Uterus (tissue), 2 donors: ENCODE measurements at regions not wholly inside any gene's neighbourhood (a gene's known extent, or its start where the extent isn't known, plus 50 kb on each side); places are given as distances from the start of the nearest gene placed in this dataset.

Experiments used
- CTCF ChIP-seq, 4 experiments: fragments of 200-600 bp in 2 of 4; fragments of 450-650 bp in 2 of 4; sonication (generic) in 2 of 4; IDR thresholded peaks; one replicate each; pipeline ENCODE4 v1.5.1; 2016 to 2019; ENCODE audit warnings: antibody characterized with exemption in 4 of 4, mild to moderate bottlenecking in 2 of 4, moderate library complexity in 1 of 4
- POLR2A ChIP-seq, 2 donors: fragments of 450-650 bp; IDR thresholded peaks; one replicate each; pipeline ENCODE4 v1.6.1; 2016; ENCODE audit warnings: antibody characterized with exemption in 2 of 2, mild to moderate bottlenecking in 1 of 2, moderate library complexity in 1 of 2

GRCh38 chr2:75410702-75411101 lies 150.0 kb downstream of the EVA1A start:
- TF ChIP-seq CTCF (IDR thresholded peaks at IDR 0.05) (no peak), POLR2A (IDR thresholded peaks at IDR 0.05) (no peak)
